GM19324 (cell line): ENCODE measurements at regions not wholly inside any gene's neighbourhood (a gene's known extent, or its start where the extent isn't known, plus 50 kb on each side); places are given as distances from the start of the nearest gene placed in this dataset.
"Not testable (repeated sequence)": the region's sequence is repeated elsewhere in the genome, so short reads cannot be mapped to it uniquely, and the experiment has no call there.

Experiments used
- ATAC-seq: cut with Tn5 transposase; IDR thresholded peaks from one replicate; pipeline ENCODE4 v1.9.1; 2021; ENCODE audit warnings: mild to moderate bottlenecking, moderate library complexity; ENCODE audit not compliant: unreplicated experiment, low FRiP score

- ATAC-seq: not testable (repeated sequence)
Measured at GRCh38 chr7:150169943-150170490, 153.1 kb upstream of the LRRC61 start.

- not testable (repeated sequence) for ATAC-seq
Measured at GRCh38 chr7:150183602-150184001, 139.6 kb upstream of the LRRC61 start.

GRCh38 chr7:150189963-150190362, 133.2 kb upstream of the LRRC61 start:
- peak; percentile 91 for ATAC-seq

GRCh38 chr7:150192541-150192940, 130.6 kb upstream of the LRRC61 start:
- ATAC-seq: not testable (repeated sequence)

GRCh38 chr7:150193866-150194265, 129.3 kb upstream of the LRRC61 start:
- not testable (repeated sequence) for ATAC-seq
